ENCODE measurements at regions not wholly inside any gene's neighbourhood (a gene's known extent, or its start where the extent isn't known, plus 50 kb on each side); places are given as distances from the start of the nearest gene placed in this dataset.

DNA sequence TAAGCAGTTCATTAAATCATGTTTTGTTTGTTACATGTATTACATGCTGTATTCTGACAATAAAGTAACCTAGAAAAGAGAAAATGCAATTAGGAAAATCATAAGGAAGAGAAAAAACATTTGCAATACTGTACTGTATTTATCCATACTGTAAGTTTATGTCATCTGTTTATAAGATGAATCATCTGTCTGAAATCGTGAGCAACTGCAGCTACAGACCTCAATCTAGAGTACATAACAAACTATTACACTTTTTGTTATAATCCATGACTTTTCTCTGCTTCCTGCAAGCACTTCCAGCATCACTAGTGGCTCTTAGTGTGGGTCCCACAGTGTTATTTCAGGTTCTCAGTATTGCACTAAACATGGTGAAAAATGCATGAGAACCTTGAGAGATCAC is 144.4 kb upstream of the NR4A3 start:
- H3K9me2 ChIP-seq (replicated peaks; ENCODE audit: low read length), result no peaks in the 10 kb centered on the region
- H3K27ac ChIP-seq (ENCODE audit: low read length), result no peak overlapping the region
- no peaks in the 10 kb centered on the region for H3K9me3 ChIP-seq (ENCODE audit: low read length)
- H3K4me1 ChIP-seq (ENCODE audit: insufficient read depth, low read length), result no peaks in the 10 kb centered on the region
- no peak overlapping the region for H3K4me3 ChIP-seq (ENCODE audit: low read length)
- no peaks in the 10 kb centered on the region for H4K20me1 ChIP-seq (ENCODE audit: low read length)
- H3K79me2 ChIP-seq (ENCODE audit: low read length), result no peaks in the 10 kb centered on the region
- TF ChIP-seq EZH2 (IDR thresholded peaks at IDR 0.05; ENCODE audit: low read length, unreplicated experiment) (no peak), EZH2phosphoT487 (IDR thresholded peaks at IDR 0.05; ENCODE audit: borderline replicate concordance, low read length) (no peak)
- TF ChIP-seq, protein P1, sequence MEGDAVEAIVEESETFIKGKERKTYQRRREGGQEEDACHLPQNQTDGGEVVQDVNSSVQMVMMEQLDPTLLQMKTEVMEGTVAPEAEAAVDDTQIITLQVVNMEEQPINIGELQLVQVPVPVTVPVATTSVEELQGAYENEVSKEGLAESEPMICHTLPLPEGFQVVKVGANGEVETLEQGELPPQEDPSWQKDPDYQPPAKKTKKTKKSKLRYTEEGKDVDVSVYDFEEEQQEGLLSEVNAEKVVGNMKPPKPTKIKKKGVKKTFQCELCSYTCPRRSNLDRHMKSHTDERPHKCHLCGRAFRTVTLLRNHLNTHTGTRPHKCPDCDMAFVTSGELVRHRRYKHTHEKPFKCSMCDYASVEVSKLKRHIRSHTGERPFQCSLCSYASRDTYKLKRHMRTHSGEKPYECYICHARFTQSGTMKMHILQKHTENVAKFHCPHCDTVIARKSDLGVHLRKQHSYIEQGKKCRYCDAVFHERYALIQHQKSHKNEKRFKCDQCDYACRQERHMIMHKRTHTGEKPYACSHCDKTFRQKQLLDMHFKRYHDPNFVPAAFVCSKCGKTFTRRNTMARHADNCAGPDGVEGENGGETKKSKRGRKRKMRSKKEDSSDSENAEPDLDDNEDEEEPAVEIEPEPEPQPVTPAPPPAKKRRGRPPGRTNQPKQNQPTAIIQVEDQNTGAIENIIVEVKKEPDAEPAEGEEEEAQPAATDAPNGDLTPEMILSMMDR (conservative IDR thresholded peaks at IDR 0.05; ENCODE audit: low read depth, low read length), result no peak
- H3F3A ChIP-seq (ENCODE audit: low read length, unreplicated experiment), result no peaks in the 10 kb centered on the region
- BruUV-seq (replicated peaks), result no TSS peak
- H3K36me3 ChIP-seq (ENCODE audit: low read depth, low read length), result no peaks in the 10 kb centered on the region
- ChIA-PET POLR2A (ENCODE audit: unreplicated experiment) (no interaction called here), CTCF (no interaction called here)
- DNase-seq, result peak; percentile 5
- H2AFZ ChIP-seq (ENCODE audit: low read length), result no peak overlapping the region
- H3K27me3 ChIP-seq (ENCODE audit: low read length), result no peaks in the 10 kb centered on the region
- no peak overlapping the region for H3K4me2 ChIP-seq (ENCODE audit: low read length)
- no peak overlapping the region for H3K9ac ChIP-seq (ENCODE audit: low read length)
- peak; percentile 40 for ATAC-seq
- intact Hi-C loops (cut with micrococcal nuclease), result no loop called here

DNA sequence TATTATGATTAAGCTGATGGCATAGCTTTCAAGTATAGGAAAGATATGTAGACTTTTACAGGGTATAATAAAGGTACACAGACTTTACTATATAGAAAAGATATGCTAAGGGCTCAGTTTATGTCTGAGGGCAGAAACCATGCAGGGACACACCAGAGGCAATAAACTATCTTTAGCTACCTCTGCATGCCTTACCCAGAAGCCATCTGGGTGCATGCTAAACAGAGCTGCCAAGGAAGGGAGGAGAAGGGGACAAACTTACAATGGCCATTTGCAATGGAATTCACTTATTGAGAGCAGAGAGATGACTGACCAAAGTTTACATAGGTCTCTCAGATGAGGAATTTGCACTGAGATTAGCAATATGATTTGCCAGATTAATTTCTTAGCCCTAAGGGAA is 143.1 kb upstream of the NR4A3 start:
- Histone ChIP-seq H3K27me3 (ENCODE audit: low read length) (no peaks in the 10 kb centered on the region), H3K27ac (ENCODE audit: low read length) (no peak overlapping the region), H3K4me2 (ENCODE audit: low read length) (no peak overlapping the region), H3F3A (ENCODE audit: low read length, unreplicated experiment) (no peaks in the 10 kb centered on the region), H3K36me3 (ENCODE audit: low read depth, low read length) (no peaks in the 10 kb centered on the region), H4K20me1 (ENCODE audit: low read length) (no peaks in the 10 kb centered on the region), H3K4me1 (ENCODE audit: insufficient read depth, low read length) (no peaks in the 10 kb centered on the region), H3K9me3 (ENCODE audit: low read length) (no peaks in the 10 kb centered on the region), H3K9me2 (replicated peaks; ENCODE audit: low read length) (no peaks in the 10 kb centered on the region), H3K4me3 (ENCODE audit: low read length) (no peak overlapping the region), H3K9ac (ENCODE audit: low read length) (no peak overlapping the region), H2AFZ (ENCODE audit: low read length) (no peak overlapping the region), H3K79me2 (ENCODE audit: low read length) (no peaks in the 10 kb centered on the region)
- no peak for ATAC-seq
- intact Hi-C loops (cut with micrococcal nuclease), result no loop called here
- no peak for DNase-seq
- POLR2A ChIA-PET (ENCODE audit: unreplicated experiment), result no interaction called here
- CTCF ChIA-PET, result no interaction called here
- BruUV-seq (replicated peaks), result no TSS peak
- TF ChIP-seq EZH2 (IDR thresholded peaks at IDR 0.05; ENCODE audit: low read length, unreplicated experiment) (no peak), EZH2phosphoT487 (IDR thresholded peaks at IDR 0.05; ENCODE audit: borderline replicate concordance, low read length) (no peak)
- TF ChIP-seq, protein P1 (conservative IDR thresholded peaks at IDR 0.05; ENCODE audit: low read depth, low read length), result no peak

DNA sequence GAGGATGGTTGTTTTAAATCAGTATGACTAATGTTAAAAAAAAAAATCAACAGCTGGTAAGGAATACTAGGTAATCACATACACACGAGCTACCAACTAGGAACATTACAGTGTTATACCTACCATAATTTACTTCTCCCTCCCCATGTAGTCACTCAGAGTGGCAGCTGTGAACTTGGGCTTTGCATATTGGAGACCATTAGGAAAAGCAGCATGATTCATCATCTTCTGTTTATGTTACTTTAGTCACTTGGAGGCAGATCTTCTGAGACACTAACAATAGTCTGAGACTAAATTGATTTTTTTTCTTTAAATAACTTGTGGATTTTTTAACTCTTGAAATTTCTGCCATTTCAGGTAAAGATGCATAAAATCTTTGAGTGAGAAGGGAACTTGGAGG is 141.5 kb upstream of the NR4A3 start:
- Histone ChIP-seq H3K9me3 (ENCODE audit: low read length) (no peaks in the 10 kb centered on the region), H3F3A (ENCODE audit: low read length, unreplicated experiment) (no peaks in the 10 kb centered on the region), H3K9ac (ENCODE audit: low read length) (no peak overlapping the region), H3K4me2 (ENCODE audit: low read length) (no peak overlapping the region), H3K27ac (ENCODE audit: low read length) (no peak overlapping the region), H3K4me3 (ENCODE audit: low read length) (no peak overlapping the region), H3K9me2 (replicated peaks; ENCODE audit: low read length) (no peaks in the 10 kb centered on the region), H3K79me2 (ENCODE audit: low read length) (no peaks in the 10 kb centered on the region), H2AFZ (ENCODE audit: low read length) (no peak overlapping the region), H3K36me3 (ENCODE audit: low read depth, low read length) (no peaks in the 10 kb centered on the region), H3K27me3 (ENCODE audit: low read length) (no peaks in the 10 kb centered on the region), H3K4me1 (ENCODE audit: insufficient read depth, low read length) (no peaks in the 10 kb centered on the region), H4K20me1 (ENCODE audit: low read length) (no peaks in the 10 kb centered on the region)
- DNase-seq (no peak), ATAC-seq (no peak)
- intact Hi-C loops (cut with micrococcal nuclease), result no loop called here
- ChIA-PET CTCF (no interaction called here), POLR2A (ENCODE audit: unreplicated experiment) (no interaction called here)
- no TSS peak for BruUV-seq (replicated peaks)
- TF ChIP-seq EZH2 (IDR thresholded peaks at IDR 0.05; ENCODE audit: low read length, unreplicated experiment), result no peak
- TF ChIP-seq EZH2phosphoT487 (IDR thresholded peaks at IDR 0.05; ENCODE audit: borderline replicate concordance, low read length), result no peak
- TF ChIP-seq, protein P1 (conservative IDR thresholded peaks at IDR 0.05; ENCODE audit: low read depth, low read length), result no peak

Data from PC-3 (cell line).